Neural crest cell (in vitro differentiated cells): ENCODE measurements at regions not wholly inside any gene's neighbourhood (a gene's known extent, or its start where the extent isn't known, plus 50 kb on each side); places are given as distances from the start of the nearest gene placed in this dataset.

Source experiments
- DNase-seq: peaks from one replicate; pipeline ENCODE4 v3.0.0; 2021; ENCODE audit warnings: low read depth, mixed read lengths, low spot score
- H3K27ac Mint-ChIP-seq: one replicate; pipeline ENCODE4 v1.8.0; 2021; ENCODE audit warnings: mild to moderate bottlenecking, mixed read lengths; ENCODE audit not compliant: unreplicated experiment
- H3K27me3 Mint-ChIP-seq: 2 replicates; pipeline ENCODE4 v1.8.0; 2021; ENCODE audit warnings: low read depth, mild to moderate bottlenecking, mixed read lengths
- H3K36me3 Mint-ChIP-seq: 2 replicates; pipeline ENCODE4 v1.8.0; 2021; ENCODE audit warnings: low read depth, mild to moderate bottlenecking, mixed read lengths
- H3K4me1 Mint-ChIP-seq: 2 replicates; pipeline ENCODE4 v1.8.0; 2021; ENCODE audit warnings: mixed read lengths
- H3K4me3 Mint-ChIP-seq: one replicate; pipeline ENCODE4 v1.8.0; 2021; ENCODE audit warnings: mild to moderate bottlenecking, mixed read lengths
- H3K9me3 Mint-ChIP-seq: 2 replicates; pipeline ENCODE4 v1.8.0; 2021; ENCODE audit warnings: mixed read lengths
- CTCF ChIP-seq: fragments of 200-600 bp; sonication (generic); conservative IDR thresholded peaks from 2 replicates; pipeline ENCODE4 v1.5.0; 2021; ENCODE audit warnings: antibody characterized with exemption, mild to moderate bottlenecking

- DNase-seq: no peak
- H3K27ac Mint-ChIP-seq: no peak overlapping the region
- H3K4me3 Mint-ChIP-seq: no peak overlapping the region
- TF ChIP-seq CTCF: no peak
- peaks cover 39% of the 10 kb centered on the region for H3K4me1 Mint-ChIP-seq
- no peaks in the 10 kb centered on the region for H3K36me3 Mint-ChIP-seq
- no peaks in the 10 kb centered on the region for H3K9me3 Mint-ChIP-seq
- no peaks in the 10 kb centered on the region for H3K27me3 Mint-ChIP-seq
These were observed 216.7 kb upstream of the CELF2 start for GRCh38 chr10:10800961-10801360.

GRCh38 chr10:10803278-10803677 lies 214.4 kb upstream of the CELF2 start:
- TF ChIP-seq CTCF: no peak
- DNase-seq: no peak
- Mint-ChIP-seq H3K36me3 (no peaks in the 10 kb centered on the region), H3K4me1 (peaks cover 19% of the 10 kb centered on the region), H3K9me3 (no peaks in the 10 kb centered on the region), H3K27me3 (no peaks in the 10 kb centered on the region), H3K4me3 (no peak overlapping the region), H3K27ac (no peak overlapping the region)

GRCh38 chr10:10804061-10804460 lies 213.6 kb upstream of the CELF2 start:
- no peak for DNase-seq
- H3K36me3 Mint-ChIP-seq: no peaks in the 10 kb centered on the region
- no peak for TF ChIP-seq CTCF
- H3K4me1 Mint-ChIP-seq: peaks cover 12% of the 10 kb centered on the region
- no peak overlapping the region for H3K4me3 Mint-ChIP-seq
- H3K9me3 Mint-ChIP-seq: no peaks in the 10 kb centered on the region
- no peak overlapping the region for H3K27ac Mint-ChIP-seq
- H3K27me3 Mint-ChIP-seq: no peaks in the 10 kb centered on the region

GRCh38 chr10:10804998-10805740 lies 212.5 kb upstream of the CELF2 start:
- Mint-ChIP-seq H3K36me3 (no peaks in the 10 kb centered on the region), H3K9me3 (no peaks in the 10 kb centered on the region), H3K27me3 (no peaks in the 10 kb centered on the region), H3K4me3 (no peak overlapping the region), H3K4me1 (peaks cover 7% of the 10 kb centered on the region), H3K27ac (peak overlapping the region; percentile 28)
- DNase-seq: no peak
- TF ChIP-seq CTCF: no peak

GRCh38 chr10:10807106-10807505 lies 210.6 kb upstream of the CELF2 start:
- Mint-ChIP-seq H3K36me3 (no peaks in the 10 kb centered on the region), H3K27ac (no peak overlapping the region), H3K9me3 (no peaks in the 10 kb centered on the region), H3K27me3 (no peaks in the 10 kb centered on the region), H3K4me3 (no peak overlapping the region), H3K4me1 (peaks cover 7% of the 10 kb centered on the region)
- DNase-seq: no peak
- TF ChIP-seq CTCF: no peak
